Testis (tissue), 2 donors: ENCODE measurements at regions not wholly inside any gene's neighbourhood (a gene's known extent, or its start where the extent isn't known, plus 50 kb on each side); places are given as distances from the start of the nearest gene placed in this dataset.

ENCODE experiments used
- DNase-seq: peaks from one replicate; pipeline ENCODE4 v3.0.0-alpha.2; 2019
- H3K27ac ChIP-seq, 2 donors: fragments of 200-600 bp; sonication (generic); one replicate each; pipeline ENCODE4 v1.5.1; 2019
- H3K27me3 ChIP-seq: fragments of 200-600 bp; sonication (generic); one replicate; pipeline ENCODE4 v1.5.1; 2019
- H3K36me3 ChIP-seq: fragments of 200-600 bp; sonication (generic); one replicate; pipeline ENCODE4 v1.5.1; 2017; ENCODE audit warnings: low read depth; ENCODE audit errors: missing control alignments
- H3K4me1 ChIP-seq: fragments of 200-600 bp; sonication (generic); one replicate; pipeline ENCODE4 v1.5.1; 2019
- H3K4me3 ChIP-seq, 2 donors: fragments of 200-600 bp; sonication (generic); one replicate each; pipeline ENCODE4 v1.5.1; 2017 to 2019
- H3K9me3 ChIP-seq: fragments of 200-600 bp; sonication (generic); one replicate; pipeline ENCODE4 v1.5.1; 2017
- POLR2A ChIP-seq: fragments of 450-650 bp; IDR thresholded peaks from one replicate; pipeline ENCODE4 v1.6.1; 2017; ENCODE audit warnings: antibody characterized with exemption, mild to moderate bottlenecking, moderate library complexity
- WGBS, 2 donors: methylation state at CpG; one replicate each; pipeline ENCODE4 v1.1.5; 2018; 5-methylcytosine and 5-hydroxymethylcytosine counted together
- intact Hi-C: fragments of 100-400 bp; cut with DNase I; formaldehyde crosslinking; loops from one replicate; pipeline ENCODE4 v1.15.1; 2023; ENCODE audit warnings: low total_unique reads
- TF ChIP-seq, protein P1 (sequence below), 3 experiments: fragments of 450-650 bp in 2 of 3; fragments of 200-600 bp in 1 of 3; sonication (generic) in 1 of 3; IDR thresholded peaks; one replicate each; pipeline ENCODE4 v1.5.1; 2016 to 2019; ENCODE audit warnings: antibody characterized with exemption in 3 of 3, mild to moderate bottlenecking in 2 of 3, moderate library complexity in 1 of 3

DNA sequence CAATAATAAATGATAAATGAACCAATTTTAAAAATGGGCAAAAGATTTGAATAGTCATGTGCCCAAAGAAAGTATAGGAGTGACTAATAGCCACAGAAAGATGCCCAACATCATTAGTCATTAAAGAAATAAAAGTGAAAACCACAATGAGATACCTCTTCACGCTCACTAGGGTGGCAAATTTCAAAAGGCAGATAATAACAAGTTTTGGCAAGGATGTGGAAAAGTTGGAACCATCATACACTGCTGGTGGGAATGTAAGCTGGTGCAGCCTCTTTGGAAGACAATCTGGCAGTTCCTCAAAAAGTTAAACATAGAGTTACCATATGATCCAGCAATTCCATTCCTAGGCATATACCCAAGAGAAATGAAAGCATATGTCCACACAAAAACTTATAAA lies 1819.8 kb downstream of the MAT2B start:
- Histone ChIP-seq H3K27ac (no peak overlapping the region), H3K27me3 (no peaks in the 10 kb centered on the region), H3K4me3 (no peak overlapping the region), H3K36me3 (no peaks in the 10 kb centered on the region), H3K4me1 (no peaks in the 10 kb centered on the region), H3K9me3 (no peaks in the 10 kb centered on the region)
- no peak for DNase-seq
- 89 to 93% methylated on average over 1 of the region's 1 CpG for WGBS, 2 donors
- TF ChIP-seq, protein P1, sequence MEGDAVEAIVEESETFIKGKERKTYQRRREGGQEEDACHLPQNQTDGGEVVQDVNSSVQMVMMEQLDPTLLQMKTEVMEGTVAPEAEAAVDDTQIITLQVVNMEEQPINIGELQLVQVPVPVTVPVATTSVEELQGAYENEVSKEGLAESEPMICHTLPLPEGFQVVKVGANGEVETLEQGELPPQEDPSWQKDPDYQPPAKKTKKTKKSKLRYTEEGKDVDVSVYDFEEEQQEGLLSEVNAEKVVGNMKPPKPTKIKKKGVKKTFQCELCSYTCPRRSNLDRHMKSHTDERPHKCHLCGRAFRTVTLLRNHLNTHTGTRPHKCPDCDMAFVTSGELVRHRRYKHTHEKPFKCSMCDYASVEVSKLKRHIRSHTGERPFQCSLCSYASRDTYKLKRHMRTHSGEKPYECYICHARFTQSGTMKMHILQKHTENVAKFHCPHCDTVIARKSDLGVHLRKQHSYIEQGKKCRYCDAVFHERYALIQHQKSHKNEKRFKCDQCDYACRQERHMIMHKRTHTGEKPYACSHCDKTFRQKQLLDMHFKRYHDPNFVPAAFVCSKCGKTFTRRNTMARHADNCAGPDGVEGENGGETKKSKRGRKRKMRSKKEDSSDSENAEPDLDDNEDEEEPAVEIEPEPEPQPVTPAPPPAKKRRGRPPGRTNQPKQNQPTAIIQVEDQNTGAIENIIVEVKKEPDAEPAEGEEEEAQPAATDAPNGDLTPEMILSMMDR (IDR thresholded peaks at IDR 0.05) = no peak
- TF ChIP-seq POLR2A = no peak
- intact Hi-C loops = no loop called here

DNA sequence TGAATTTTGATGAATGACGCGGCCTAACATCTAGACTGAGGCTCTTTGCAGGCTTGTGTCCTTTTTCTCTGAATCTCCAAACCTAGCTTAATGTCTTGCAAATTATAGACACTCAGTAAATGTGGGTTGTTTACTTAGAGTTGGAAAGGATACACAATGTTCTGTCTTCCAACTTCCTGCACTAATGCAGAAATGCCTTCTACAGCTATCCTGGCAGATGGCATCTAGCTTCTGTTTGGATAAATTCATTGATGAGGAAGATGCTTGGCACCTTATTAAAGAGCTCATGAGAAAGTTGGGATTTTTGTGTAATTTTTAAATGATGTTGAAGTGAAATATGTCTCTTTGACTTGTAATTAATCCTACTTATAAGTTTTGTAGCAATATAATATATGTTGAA lies 1822.2 kb downstream of the MAT2B start:
- 88 to 99% methylated on average over 2 of the region's 2 CpGs for WGBS, 2 donors
- Histone ChIP-seq H3K27ac (no peak overlapping the region), H3K9me3 (no peaks in the 10 kb centered on the region), H3K4me3 (no peak overlapping the region), H3K27me3 (no peaks in the 10 kb centered on the region), H3K4me1 (no peaks in the 10 kb centered on the region), H3K36me3 (no peaks in the 10 kb centered on the region)
- TF ChIP-seq, protein P1 (IDR thresholded peaks at IDR 0.05) = no peak
- TF ChIP-seq POLR2A = no peak
- intact Hi-C loops = no loop called here
- no peak for DNase-seq

DNA sequence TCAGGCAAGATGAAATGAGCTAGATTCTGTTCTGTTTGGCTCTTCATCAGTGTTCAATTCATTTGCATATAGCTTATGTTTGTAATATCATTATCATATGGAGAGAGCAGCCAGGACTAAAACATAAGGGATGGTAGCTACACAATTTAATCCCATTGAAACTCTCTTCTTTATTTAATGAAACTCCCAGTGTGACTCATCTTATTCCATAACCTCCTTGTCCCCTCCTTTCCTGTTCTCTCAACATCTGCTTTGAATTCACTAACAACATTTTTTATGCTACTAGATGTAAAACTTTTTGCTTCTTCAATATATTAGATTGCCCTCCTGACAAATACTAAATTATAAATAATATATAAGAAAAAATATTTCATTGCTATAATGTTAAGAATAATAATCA lies 1823.4 kb downstream of the MAT2B start:
- no peak for TF ChIP-seq POLR2A
- TF ChIP-seq, protein P1 (IDR thresholded peaks at IDR 0.05) = no peak
- no peak overlapping the region for H3K27ac ChIP-seq
- no peak for DNase-seq
- H3K36me3 ChIP-seq = no peaks in the 10 kb centered on the region
- intact Hi-C loops = no loop called here
- H3K4me3 ChIP-seq = no peak overlapping the region
- no peaks in the 10 kb centered on the region for H3K27me3 ChIP-seq
- no peaks in the 10 kb centered on the region for H3K9me3 ChIP-seq
- H3K4me1 ChIP-seq = no peaks in the 10 kb centered on the region

DNA sequence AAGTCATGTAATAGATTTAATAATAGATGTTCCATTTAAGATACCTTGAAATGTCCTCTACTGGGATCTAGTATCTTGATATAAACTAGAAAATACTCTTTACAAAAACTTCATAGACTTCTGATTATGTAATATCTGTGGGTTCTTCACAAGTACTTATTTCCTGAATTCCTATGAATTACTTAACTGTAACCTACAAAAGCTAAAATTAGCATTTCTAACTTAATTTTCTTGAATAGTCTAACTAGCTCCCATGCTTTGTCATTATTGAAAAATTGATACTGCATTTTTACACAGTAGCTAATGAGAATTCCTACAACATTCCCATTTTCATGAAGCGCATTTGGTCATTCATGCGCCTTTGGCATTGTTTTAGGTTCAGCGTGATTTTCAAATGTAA lies 1828.2 kb downstream of the MAT2B start:
- Histone ChIP-seq H3K9me3 (no peaks in the 10 kb centered on the region), H3K27me3 (no peaks in the 10 kb centered on the region), H3K4me3 (no peak overlapping the region), H3K27ac (no peak overlapping the region), H3K36me3 (no peaks in the 10 kb centered on the region), H3K4me1 (no peaks in the 10 kb centered on the region)
- DNase-seq = no peak
- intact Hi-C loops = no loop called here
- 95 to 98% methylated on average over 3 of the region's 3 CpGs for WGBS, 2 donors
- TF ChIP-seq POLR2A = no peak
- TF ChIP-seq, protein P1 (IDR thresholded peaks at IDR 0.05) = no peak

DNA sequence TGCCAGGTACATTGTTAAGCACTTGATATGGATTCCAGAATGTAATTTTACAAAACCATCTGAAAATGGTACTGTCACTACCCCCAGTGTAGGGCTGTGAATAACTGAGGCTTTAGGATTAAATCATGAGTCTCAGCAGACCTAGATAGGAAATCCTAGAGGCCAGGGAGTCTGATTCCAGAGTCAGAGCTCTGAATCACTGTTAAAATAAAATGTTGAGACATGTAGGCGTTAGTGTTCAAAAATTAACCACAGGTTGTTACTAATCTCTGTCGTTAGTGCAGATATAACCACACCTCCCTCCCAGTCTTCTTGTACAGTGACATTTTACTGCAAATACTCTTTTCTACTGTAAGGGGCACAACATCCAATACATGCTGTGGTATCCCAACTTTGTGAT lies 1828.8 kb downstream of the MAT2B start:
- intact Hi-C loops = no loop called here
- TF ChIP-seq, protein P1 (IDR thresholded peaks at IDR 0.05) = no peak
- no peak for TF ChIP-seq POLR2A

More for the DNA sequence above, 1828.8 kb downstream of the MAT2B start:
- Histone ChIP-seq H3K4me1 (no peaks in the 10 kb centered on the region), H3K9me3 (no peaks in the 10 kb centered on the region), H3K27ac (no peak overlapping the region), H3K4me3 (no peak overlapping the region), H3K36me3 (no peaks in the 10 kb centered on the region), H3K27me3 (no peaks in the 10 kb centered on the region)
- no peak for DNase-seq
- 71 to 73% methylated on average over 2 of the region's 2 CpGs for WGBS, 2 donors
